HepG2 (cell line): ENCODE measurements at regions not wholly inside any gene's neighbourhood (a gene's known extent, or its start where the extent isn't known, plus 50 kb on each side); places are given as distances from the start of the nearest gene placed in this dataset.

Experiments
- ASH2L ChIP-seq: fragments of 300-600, 200-600 bp; sonication (generic); IDR thresholded peaks from 2 replicates; pipeline ENCODE4 v1.7.0; 2017; ENCODE audit warnings: low read depth, mild to moderate bottlenecking, moderate library complexity, mixed read lengths, low read length; ENCODE audit not compliant: insufficient read length
- MYNN ChIP-seq: sonication (generic); formaldehyde crosslinking; IDR thresholded peaks from 2 replicates; pipeline ENCODE4 v1.4.0; 2020; ENCODE audit warnings: mild to moderate bottlenecking, low read depth, missing genetic modification reagents
- SNAPC2 ChIP-seq: sonication (generic); formaldehyde crosslinking; IDR thresholded peaks from 2 replicates; pipeline ENCODE4 v1.8.1; 2022; ENCODE audit warnings: mild to moderate bottlenecking, missing genetic modification reagents
- SNRNP70 ChIP-seq: fragments of 200-400 bp; formaldehyde crosslinking; IDR thresholded peaks from 2 replicates; pipeline ENCODE4 v1.6.1; 2017; ENCODE audit warnings: mild to moderate bottlenecking, low read depth, low read length, moderate library complexity
- TSC22D2 ChIP-seq: sonication (generic); formaldehyde crosslinking; IDR thresholded peaks from 2 replicates; pipeline ENCODE4 v1.5.1; 2020; ENCODE audit warnings: missing genetic modification reagents, mild to moderate bottlenecking, borderline replicate concordance
- ZIK1 ChIP-seq: sonication (generic); formaldehyde crosslinking; IDR thresholded peaks from 2 replicates; pipeline ENCODE4 v1.5.0; 2020; ENCODE audit warnings: mild to moderate bottlenecking, low read depth, missing genetic modification reagents, borderline replicate concordance
- ZNF512 ChIP-seq: sonication (generic); formaldehyde crosslinking; IDR thresholded peaks from 2 replicates; pipeline ENCODE4 v1.4.0; 2020; ENCODE audit warnings: mild to moderate bottlenecking, missing genetic modification reagents
- ZNF709 ChIP-seq: sonication (generic); formaldehyde crosslinking; IDR thresholded peaks from 2 replicates; pipeline ENCODE4 v1.5.0; 2020; ENCODE audit warnings: mild to moderate bottlenecking, missing genetic modification reagents
- ZNF780A ChIP-seq: sonication (generic); formaldehyde crosslinking; IDR thresholded peaks from 2 replicates; pipeline ENCODE4 v1.8.0; 2022; ENCODE audit warnings: mild to moderate bottlenecking, missing genetic modification reagents, moderate library complexity
- ZNF850 ChIP-seq: sonication (generic); formaldehyde crosslinking; conservative IDR thresholded peaks from 2 replicates; pipeline ENCODE4 v1.9.0; 2021; ENCODE audit warnings: mild to moderate bottlenecking, missing genetic modification reagents
- ZZZ3 ChIP-seq: sonication (generic); formaldehyde crosslinking; IDR thresholded peaks from 2 replicates; pipeline ENCODE4 v1.4.0; 2020; ENCODE audit warnings: missing genetic modification reagents, mild to moderate bottlenecking, borderline replicate concordance
- TF ChIP-seq, protein P1 (sequence below): sonication (generic); formaldehyde crosslinking; IDR thresholded peaks from 2 replicates; pipeline ENCODE4 v1.4.0; 2020; ENCODE audit warnings: missing genetic modification reagents, borderline replicate concordance

GRCh38 chrX:39928704-39929378 lies 168.9 kb downstream of the BCOR start (continued):
- TF ChIP-seq, protein P1, sequence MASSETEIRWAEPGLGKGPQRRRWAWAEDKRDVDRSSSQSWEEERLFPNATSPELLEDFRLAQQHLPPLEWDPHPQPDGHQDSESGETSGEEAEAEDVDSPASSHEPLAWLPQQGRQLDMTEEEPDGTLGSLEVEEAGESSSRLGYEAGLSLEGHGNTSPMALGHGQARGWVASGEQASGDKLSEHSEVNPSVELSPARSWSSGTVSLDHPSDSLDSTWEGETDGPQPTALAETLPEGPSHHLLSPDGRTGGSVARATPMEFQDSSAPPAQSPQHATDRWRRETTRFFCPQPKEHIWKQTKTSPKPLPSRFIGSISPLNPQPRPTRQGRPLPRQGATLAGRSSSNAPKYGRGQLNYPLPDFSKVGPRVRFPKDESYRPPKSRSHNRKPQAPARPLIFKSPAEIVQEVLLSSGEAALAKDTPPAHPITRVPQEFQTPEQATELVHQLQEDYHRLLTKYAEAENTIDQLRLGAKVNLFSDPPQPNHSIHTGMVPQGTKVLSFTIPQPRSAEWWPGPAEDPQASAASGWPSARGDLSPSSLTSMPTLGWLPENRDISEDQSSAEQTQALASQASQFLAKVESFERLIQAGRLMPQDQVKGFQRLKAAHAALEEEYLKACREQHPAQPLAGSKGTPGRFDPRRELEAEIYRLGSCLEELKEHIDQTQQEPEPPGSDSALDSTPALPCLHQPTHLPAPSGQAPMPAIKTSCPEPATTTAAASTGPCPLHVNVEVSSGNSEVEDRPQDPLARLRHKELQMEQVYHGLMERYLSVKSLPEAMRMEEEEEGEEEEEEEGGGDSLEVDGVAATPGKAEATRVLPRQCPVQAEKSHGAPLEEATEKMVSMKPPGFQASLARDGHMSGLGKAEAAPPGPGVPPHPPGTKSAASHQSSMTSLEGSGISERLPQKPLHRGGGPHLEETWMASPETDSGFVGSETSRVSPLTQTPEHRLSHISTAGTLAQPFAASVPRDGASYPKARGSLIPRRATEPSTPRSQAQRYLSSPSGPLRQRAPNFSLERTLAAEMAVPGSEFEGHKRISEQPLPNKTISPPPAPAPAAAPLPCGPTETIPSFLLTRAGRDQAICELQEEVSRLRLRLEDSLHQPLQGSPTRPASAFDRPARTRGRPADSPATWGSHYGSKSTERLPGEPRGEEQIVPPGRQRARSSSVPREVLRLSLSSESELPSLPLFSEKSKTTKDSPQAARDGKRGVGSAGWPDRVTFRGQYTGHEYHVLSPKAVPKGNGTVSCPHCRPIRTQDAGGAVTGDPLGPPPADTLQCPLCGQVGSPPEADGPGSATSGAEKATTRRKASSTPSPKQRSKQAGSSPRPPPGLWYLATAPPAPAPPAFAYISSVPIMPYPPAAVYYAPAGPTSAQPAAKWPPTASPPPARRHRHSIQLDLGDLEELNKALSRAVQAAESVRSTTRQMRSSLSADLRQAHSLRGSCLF (CRISPR knock-in tag) = no peak
- TF ChIP-seq ZNF709 (no peak), ZNF780A (CRISPR knock-in tag) (no peak), SNRNP70 (no peak), ZIK1 (CRISPR knock-in tag) (no peak), TSC22D2 (CRISPR knock-in tag) (no peak), MYNN (CRISPR knock-in tag) (no peak), ZNF512 (no peak), ZNF850 (CRISPR knock-in tag) (no peak), ZZZ3 (CRISPR knock-in tag) (no peak), ASH2L (no peak), SNAPC2 (no peak)
